ENCODE measurements at regions not wholly inside any gene's neighbourhood (a gene's known extent, or its start where the extent isn't known, plus 50 kb on each side); places are given as distances from the start of the nearest gene placed in this dataset.

GRCh38 chr12:5292651-5293050, 139.3 kb upstream of the NTF3 start:
- TF ChIP-seq CTCF (IDR thresholded peaks at IDR 0.05) (no peak), POLR2A (IDR thresholded peaks at IDR 0.05) (no peak)
